H1 (cell line): ENCODE measurements at regions not wholly inside any gene's neighbourhood (a gene's known extent, or its start where the extent isn't known, plus 50 kb on each side); places are given as distances from the start of the nearest gene placed in this dataset.

Experiments used
- CTCF ChIA-PET: fragments of 300-600 bp; sonication (Branson Sonifier 250); formaldehyde crosslinking; loops from one replicate; lab custom pipeline; 2021; ENCODE audit not compliant: partially characterized antibody; lab: Charles Lee
- POLR2A ChIA-PET: fragments of 300-600 bp; sonication (Branson Sonifier 250); formaldehyde crosslinking; loops from one replicate; lab custom pipeline; 2021; ENCODE audit warnings: inconsistent platforms; ENCODE audit not compliant: partially characterized antibody; lab: Charles Lee
- DNase-seq, 2 experiments: peaks; one replicate each; pipeline versions ENCODE4 v3.0.0 to v3.0.0-alpha.2; 2010 to 2022; ENCODE audit warnings: low spot score in 2 of 2, low read depth in 1 of 2, mixed read lengths in 1 of 2
- FAIRE-seq: peaks from 2 replicates; lab custom pipeline; 2011; peaks lifted over from hg19 to GRCh38; lab: Jason Lieb, UNC
- H2AFZ ChIP-seq: 2 replicates; pipeline ENCODE4 v1.8.1; 2012; ENCODE audit warnings: low read length, inconsistent platforms
- H2AK5ac ChIP-seq: 2 replicates; pipeline ENCODE4 v1.6.1; 2013; ENCODE audit warnings: low read depth, low read length
- H2BK120ac ChIP-seq: replicated peaks from 2 replicates; pipeline ENCODE3; 2013; ENCODE audit warnings: low read depth, low read length, inconsistent platforms
- H2BK12ac ChIP-seq: 2 replicates; pipeline ENCODE4 v1.6.1; 2013; ENCODE audit warnings: low read depth, low read length
- H2BK15ac ChIP-seq: 2 replicates; pipeline ENCODE4 v1.6.1; 2013; ENCODE audit warnings: low read length
- H2BK20ac ChIP-seq: 2 replicates; pipeline ENCODE4 v1.6.1; 2013; ENCODE audit warnings: low read length
- H2BK5ac ChIP-seq: 2 replicates; pipeline ENCODE4 v1.6.1; 2013; ENCODE audit warnings: low read depth, low read length
- H3K14ac ChIP-seq: 2 replicates; pipeline ENCODE4 v1.6.1; 2013; ENCODE audit warnings: inconsistent platforms; ENCODE audit not compliant: insufficient read length
- H3K18ac ChIP-seq: 2 replicates; pipeline ENCODE4 v1.6.1; 2013; ENCODE audit warnings: low read length; ENCODE audit errors: extremely low read depth
- H3K23ac ChIP-seq: 2 replicates; pipeline ENCODE4 v1.6.1; 2013; ENCODE audit warnings: inconsistent platforms; ENCODE audit not compliant: insufficient read length
- H3K23me2 ChIP-seq: 2 replicates; pipeline ENCODE4 v1.6.1; 2013; ENCODE audit warnings: low read depth, low read length
- H3K27ac ChIP-seq: 2 replicates; pipeline ENCODE4 v1.6.1; 2011; ENCODE audit warnings: low read depth, low read length, inconsistent platforms
- H3K27me3 ChIP-seq, 4 experiments: replicated peaks in 1 of 4; 1 replicate in 1 of 4; 2 replicates in 3 of 4; pipeline versions ENCODE4 v1.6.1 to v1.8.1; 2011 to 2013; ENCODE audit warnings: low read length in 3 of 4, mild to moderate bottlenecking in 3 of 4, inconsistent platforms in 2 of 4, mixed read lengths in 2 of 4, moderate library complexity in 1 of 4; ENCODE audit not compliant: control insufficient read depth in 3 of 4, insufficient read depth in 3 of 4; ENCODE audit errors: extremely low read depth in 1 of 4
- H3K36me3 ChIP-seq, 4 experiments: 2 replicates each; pipeline versions ENCODE4 v1.6.1 to v1.8.1; 2011 to 2013; ENCODE audit warnings: mild to moderate bottlenecking in 4 of 4, low read length in 3 of 4, moderate library complexity in 2 of 4, control low read depth in 1 of 4, inconsistent platforms in 1 of 4; ENCODE audit not compliant: insufficient read depth in 4 of 4, control insufficient read depth in 2 of 4
- H3K4ac ChIP-seq: replicated peaks from 2 replicates; pipeline ENCODE3; 2013; ENCODE audit warnings: low read length, low read depth, mixed read lengths, inconsistent platforms; ENCODE audit not compliant: insufficient read length
- H3K4me1 ChIP-seq, 4 experiments: replicated peaks in 1 of 4; 1 replicate in 1 of 4; 2 replicates in 3 of 4; pipeline versions ENCODE4 v1.6.1 to v1.8.1; 2011 to 2013; ENCODE audit warnings: low read length in 3 of 4, inconsistent platforms in 2 of 4, mixed read lengths in 1 of 4; ENCODE audit not compliant: insufficient read depth in 4 of 4, control insufficient read depth in 3 of 4
- H3K4me2 ChIP-seq, 2 experiments: 2 replicates each; pipeline versions ENCODE4 v1.6.1 to v1.8.1; 2011 to 2013; ENCODE audit warnings: low read depth in 2 of 2, low read length in 2 of 2, control low read depth in 1 of 2, inconsistent platforms in 1 of 2, mild to moderate bottlenecking in 1 of 2; ENCODE audit not compliant: insufficient read depth in 1 of 2
- H3K4me3 ChIP-seq, 4 experiments: fragments of 200-600, 300-600 bp in 1 of 4; sonication (generic), shearing (Covaris generic), sonication (Bioruptor Twin) in 1 of 4; 2 replicates each; pipeline versions ENCODE4 v1.5.1 to v1.8.1; 2011 to 2016; ENCODE audit warnings: low read length in 4 of 4, low read depth in 3 of 4, control low read depth in 2 of 4, inconsistent platforms in 2 of 4, mild to moderate bottlenecking in 2 of 4, mixed read lengths in 1 of 4, moderate library complexity in 1 of 4; ENCODE audit not compliant: insufficient read depth in 2 of 4; ENCODE audit errors: extremely low read depth in 1 of 4
- H3K56ac ChIP-seq: replicated peaks from 2 replicates; pipeline ENCODE3; 2013; ENCODE audit warnings: low read depth, mild to moderate bottlenecking, mixed read lengths, low read length, inconsistent platforms; ENCODE audit not compliant: insufficient read length
- H3K79me1 ChIP-seq: 2 replicates; pipeline ENCODE4 v1.6.1; 2013; ENCODE audit warnings: low read depth, low read length, control low read depth
- H3K79me2 ChIP-seq, 2 experiments: 2 replicates each; pipeline versions ENCODE4 v1.6.1 to v1.8.1; 2012 to 2013; ENCODE audit warnings: low read length in 2 of 2, mild to moderate bottlenecking in 2 of 2, inconsistent platforms in 1 of 2; ENCODE audit not compliant: insufficient read depth in 2 of 2, control insufficient read depth in 1 of 2
- H3K9ac ChIP-seq, 4 experiments: replicated peaks in 1 of 4; 1 replicate in 1 of 4; 2 replicates in 3 of 4; pipeline versions ENCODE4 v1.6.1 to v1.8.1; 2011 to 2013; ENCODE audit warnings: low read depth in 3 of 4, low read length in 3 of 4, control low read depth in 2 of 4, mild to moderate bottlenecking in 2 of 4, moderate library complexity in 2 of 4, inconsistent platforms in 1 of 4; ENCODE audit errors: extremely low read depth in 1 of 4
- H3K9me3 ChIP-seq, 2 experiments: 2 replicates each; pipeline versions ENCODE4 v1.6.1 to v1.8.1; 2012 to 2013; ENCODE audit warnings: mild to moderate bottlenecking in 2 of 2, moderate library complexity in 2 of 2, control low read depth in 1 of 2, inconsistent platforms in 1 of 2, low read depth in 1 of 2, low read length in 1 of 2, mixed read lengths in 1 of 2; ENCODE audit not compliant: insufficient read depth in 2 of 2
- H4K20me1 ChIP-seq, 2 experiments: replicated peaks in 1 of 2; 2 replicates each; pipeline versions ENCODE3 to v1.8.1; 2011 to 2013; ENCODE audit warnings: inconsistent platforms in 2 of 2, low read length in 2 of 2, mild to moderate bottlenecking in 1 of 2; ENCODE audit not compliant: insufficient read depth in 2 of 2, control insufficient read depth in 1 of 2
- H4K5ac ChIP-seq: 2 replicates; pipeline ENCODE4 v1.6.1; 2013; ENCODE audit warnings: low read length, low read depth, mixed read lengths, inconsistent platforms; ENCODE audit not compliant: insufficient read length
- H4K8ac ChIP-seq: 2 replicates; pipeline ENCODE4 v1.8.0; 2013; ENCODE audit warnings: mild to moderate bottlenecking, moderate library complexity, low read length, inconsistent platforms; ENCODE audit not compliant: insufficient read depth; ENCODE audit errors: extremely low read depth
- H4K91ac ChIP-seq: replicated peaks from 2 replicates; pipeline ENCODE3; 2013; ENCODE audit warnings: low read length, mixed read lengths, inconsistent platforms; ENCODE audit not compliant: insufficient read length
- CTBP2 ChIP-seq: IDR thresholded peaks from 2 replicates; pipeline ENCODE4 v1.7.0; 2011; ENCODE audit warnings: borderline replicate concordance, mild to moderate bottlenecking, moderate library complexity, mixed read lengths, low read length; ENCODE audit not compliant: insufficient read depth, insufficient read length
- EZH2 ChIP-seq: fragments of 200-600 bp; sonication (generic); IDR thresholded peaks from 2 replicates; pipeline ENCODE4 v1.7.1; 2012; ENCODE audit warnings: low read depth, mild to moderate bottlenecking, moderate library complexity, low read length, inconsistent platforms; ENCODE audit not compliant: severe bottlenecking
- KDM4A ChIP-seq: IDR thresholded peaks from one replicate; pipeline ENCODE4 v1.7.1; 2012; ENCODE audit warnings: low read depth, mild to moderate bottlenecking, moderate library complexity, low read length, inconsistent platforms; ENCODE audit not compliant: severe bottlenecking
- RAD21 ChIP-seq, 2 experiments: IDR thresholded peaks in 1 of 2; conservative IDR thresholded peaks in 1 of 2; 2 replicates each; pipeline ENCODE4 v1.6.1; 2011; ENCODE audit warnings: low read depth in 2 of 2, low read length in 2 of 2, improper control_type of control experiment in 1 of 2, inconsistent platforms in 1 of 2, mild to moderate bottlenecking in 1 of 2, moderate library complexity in 1 of 2
- SIN3A ChIP-seq, 2 experiments: IDR thresholded peaks in 1 of 2; conservative IDR thresholded peaks in 1 of 2; 2 replicates each; pipeline ENCODE4 v1.6.1; 2011 to 2012; ENCODE audit warnings: low read length in 2 of 2, improper control_type of control experiment in 1 of 2, low read depth in 1 of 2, mild to moderate bottlenecking in 1 of 2
- SUZ12 ChIP-seq: fragments of 200-600 bp; sonication (generic); IDR thresholded peaks from 2 replicates; pipeline ENCODE4 v1.6.1; 2012; ENCODE audit warnings: mild to moderate bottlenecking, inconsistent platforms, low read length, moderate library complexity, mixed read lengths
- WGBS, 2 experiments: shearing (Covaris generic) in 1 of 2; methylation state at CpG; one replicate each; pipeline versions ENCODE4 v1.1.6 to v1.1.7; 2013 to 2015; ENCODE audit warnings: low lambda C conversion rate in 2 of 2, mixed read lengths in 2 of 2, inconsistent platforms in 1 of 2, low coverage in 1 of 2, missing lambda C conversion rate in 1 of 2; ENCODE audit not compliant: insufficient replicate concordance in 2 of 2, insufficient coverage in 1 of 2, insufficient read length in 1 of 2; ENCODE audit errors: extremely low coverage in 1 of 2, missing lambda C conversion rate in 1 of 2; 5-methylcytosine and 5-hydroxymethylcytosine counted together

DNA sequence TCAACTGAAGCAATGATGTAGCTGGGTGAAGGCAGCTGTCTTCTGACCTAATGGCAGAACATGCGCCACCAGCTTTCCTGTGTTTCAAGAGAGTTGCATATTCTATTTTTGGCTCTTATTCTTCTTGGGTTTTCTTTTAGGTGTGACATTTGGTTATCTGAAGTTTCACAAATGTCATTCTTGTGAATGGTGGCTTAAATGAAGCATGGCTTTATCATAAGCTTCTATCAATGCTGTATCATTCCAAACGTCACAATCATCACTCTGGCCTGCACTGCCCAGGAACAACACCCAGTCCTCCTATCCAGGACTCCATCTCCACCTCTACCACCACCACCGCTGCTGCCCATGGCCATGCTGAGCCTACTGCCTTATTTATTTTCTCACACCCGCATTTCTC is 69.7 kb upstream of the WWC2 start:
- Histone ChIP-seq H3K36me3 (no peaks in the 10 kb centered on the region), H3K23ac (no peak overlapping the region), H3K4me2 (no peak overlapping the region), H3K79me1 (no peaks in the 10 kb centered on the region), H2BK120ac (no peak overlapping the region), H3K4me1 (no peaks in the 10 kb centered on the region), H2BK20ac (no peak overlapping the region), H2BK15ac (no peak overlapping the region), H3K56ac (no peak overlapping the region), H2BK12ac (no peak overlapping the region), H3K9me3 (no peaks in the 10 kb centered on the region), H4K5ac (no peak overlapping the region), H2AK5ac (no peak overlapping the region), H3K18ac (no peak overlapping the region), H4K91ac (no peak overlapping the region), H3K79me2 (no peaks in the 10 kb centered on the region), H3K9ac (no peak overlapping the region), H2AFZ (no peak overlapping the region), H3K23me2 (no peaks in the 10 kb centered on the region), H3K27ac (no peak overlapping the region), H3K14ac (no peak overlapping the region), H3K27me3 (no peaks in the 10 kb centered on the region), H4K8ac (no peak overlapping the region), H3K4ac (no peak overlapping the region), H2BK5ac (no peak overlapping the region), H3K4me3 (no peak overlapping the region), H4K20me1 (no peaks in the 10 kb centered on the region)
- no peak for DNase-seq
- 93% methylated on average over 4 of the region's 4 CpGs; no CpG with 5 or more reads in 1 of the 2 experiments for WGBS, 2 experiments
- TF ChIP-seq EZH2 (no peak), RAD21 (IDR thresholded peaks at IDR 0.05 in 1 of 2, conservative IDR thresholded peaks at IDR 0.05 in 1 of 2; ENCODE audit: low read depth in 2 of 2, low read length in 2 of 2) (no peak), SUZ12 (no peak), KDM4A (no peak), CTBP2 (no peak), SIN3A (conservative IDR thresholded peaks at IDR 0.05 in 1 of 2, IDR thresholded peaks at IDR 0.05 in 1 of 2; ENCODE audit: low read depth in 1 of 2, low read length in 2 of 2) (no peak)
- no peak for FAIRE-seq
- POLR2A ChIA-PET = no interaction called here
- CTCF ChIA-PET = interaction anchor here (1.1 to 2.2 kb wide), 2 partner anchors 16 to 91 kb away, joined by 3 to 6 read pairs; no protein-coding TSS in a partner anchor
